ENCODE measurements at regions not wholly inside any gene's neighbourhood (a gene's known extent, or its start where the extent isn't known, plus 50 kb on each side); places are given as distances from the start of the nearest gene placed in this dataset.

DNA sequence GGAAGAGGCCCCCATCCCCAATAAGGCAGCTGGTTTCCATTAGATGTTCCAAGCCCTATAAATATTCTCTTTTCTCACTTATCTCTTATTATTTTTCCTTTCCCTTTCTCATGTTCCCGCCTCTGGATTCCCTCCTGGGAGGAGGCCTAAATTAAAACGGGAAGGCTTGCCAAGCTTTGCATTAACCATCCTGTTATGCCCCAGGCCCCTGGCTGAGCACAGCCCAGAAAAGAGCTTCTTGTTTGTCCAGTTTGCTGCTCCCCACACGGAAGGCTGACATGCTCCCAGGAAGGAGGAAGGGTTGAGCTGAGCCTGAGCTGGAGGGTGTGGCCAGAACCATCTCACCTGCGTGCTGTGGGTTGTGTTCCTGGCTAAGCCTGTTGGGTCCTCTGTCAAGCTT, 63.1 kb upstream of the BOC start:
- peak overlapping the region in 1 of 3 experiments; percentile 35; a peak in 1 of 7 replicates for H3K27ac Mint-ChIP-seq
- H3K36me3 Mint-ChIP-seq (ENCODE audit: insufficient read depth in 1 of 3, low read depth in 3 of 3), result no peaks in the 10 kb centered on the region

More for the DNA sequence above, 63.1 kb upstream of the BOC start:
- Histone ChIP-seq H2AK5ac (ENCODE audit: insufficient read length, low read length) (no peak overlapping the region), H3K4me2 (ENCODE audit: insufficient read depth, insufficient read length, low read length) (no peak overlapping the region), H3K18ac (ENCODE audit: insufficient read length, low read depth, low read length) (no peak overlapping the region), H3K4ac (ENCODE audit: low read depth, low read length) (no peak overlapping the region), H4K5ac (ENCODE audit: insufficient read length, low read depth, low read length) (no peak overlapping the region), H3K79me1 (ENCODE audit: insufficient read depth, low read depth, low read length, poor library complexity, severe bottlenecking) (no peaks in the 10 kb centered on the region), H3K56ac (ENCODE audit: insufficient read length, low read depth, low read length) (no peak overlapping the region), H2AFZ (ENCODE audit: low read length) (no peak overlapping the region), H3K23me2 (ENCODE audit: insufficient read length, low read depth, low read length, poor library complexity, severe bottlenecking) (peaks cover 2% of the 10 kb centered on the region), H3K9me3 (ENCODE audit: control insufficient read depth, low read depth, low read length) (no peaks in the 10 kb centered on the region), H3K23ac (ENCODE audit: insufficient read length, low read depth, low read length) (no peak overlapping the region), H4K8ac (replicated peaks; ENCODE audit: insufficient read length, low read depth, low read length) (no peak overlapping the region), H2BK20ac (ENCODE audit: low read depth, low read length, poor library complexity, severe bottlenecking) (no peak overlapping the region), H3K79me2 (ENCODE audit: insufficient read depth, low read length) (no peaks in the 10 kb centered on the region), H3K14ac (ENCODE audit: insufficient read depth, low read length) (no peak overlapping the region), H4K20me1 (ENCODE audit: control insufficient read depth, insufficient read depth, insufficient read length) (no peaks in the 10 kb centered on the region), H3K27me3 (ENCODE audit: insufficient read depth, low read length) (no peaks in the 10 kb centered on the region), H3K4me1 (ENCODE audit: insufficient read depth, low read length) (peaks cover 4% of the 10 kb centered on the region; the same call in 1 of the 2 replicates), H3K27ac (ENCODE audit: insufficient read length, low read depth, low read length) (no peak overlapping the region), H2BK12ac (ENCODE audit: insufficient read length, low read depth, low read length) (no peak overlapping the region), H2BK15ac (ENCODE audit: low read depth, low read length) (no peak overlapping the region), H3T11ph (ENCODE audit: low read length) (no peak overlapping the region), H4K91ac (ENCODE audit: insufficient read length, low read depth, low read length) (no peak overlapping the region), H2BK120ac (ENCODE audit: low read depth, low read length, poor library complexity, severe bottlenecking) (no peak overlapping the region), H2BK5ac (ENCODE audit: insufficient read length, low read length) (no peak overlapping the region), H3K9ac (ENCODE audit: extremely low read depth, insufficient read length, low read length) (no peak overlapping the region)
- no peak overlapping the region for H3K4me3 Mint-ChIP-seq
- TF ChIP-seq, protein P1, sequence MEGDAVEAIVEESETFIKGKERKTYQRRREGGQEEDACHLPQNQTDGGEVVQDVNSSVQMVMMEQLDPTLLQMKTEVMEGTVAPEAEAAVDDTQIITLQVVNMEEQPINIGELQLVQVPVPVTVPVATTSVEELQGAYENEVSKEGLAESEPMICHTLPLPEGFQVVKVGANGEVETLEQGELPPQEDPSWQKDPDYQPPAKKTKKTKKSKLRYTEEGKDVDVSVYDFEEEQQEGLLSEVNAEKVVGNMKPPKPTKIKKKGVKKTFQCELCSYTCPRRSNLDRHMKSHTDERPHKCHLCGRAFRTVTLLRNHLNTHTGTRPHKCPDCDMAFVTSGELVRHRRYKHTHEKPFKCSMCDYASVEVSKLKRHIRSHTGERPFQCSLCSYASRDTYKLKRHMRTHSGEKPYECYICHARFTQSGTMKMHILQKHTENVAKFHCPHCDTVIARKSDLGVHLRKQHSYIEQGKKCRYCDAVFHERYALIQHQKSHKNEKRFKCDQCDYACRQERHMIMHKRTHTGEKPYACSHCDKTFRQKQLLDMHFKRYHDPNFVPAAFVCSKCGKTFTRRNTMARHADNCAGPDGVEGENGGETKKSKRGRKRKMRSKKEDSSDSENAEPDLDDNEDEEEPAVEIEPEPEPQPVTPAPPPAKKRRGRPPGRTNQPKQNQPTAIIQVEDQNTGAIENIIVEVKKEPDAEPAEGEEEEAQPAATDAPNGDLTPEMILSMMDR (conservative IDR thresholded peaks at IDR 0.05), result no peak
- no peaks in the 10 kb centered on the region; a peak in 1 of 5 replicates for H3K9me3 Mint-ChIP-seq
- DNase-seq, result no peak
- H3K27me3 Mint-ChIP-seq (ENCODE audit: low read depth), result peaks cover 10% of the 10 kb centered on the region
- no CpG with 5 or more reads among the region's 4 CpGs for WGBS (ENCODE audit: extremely low coverage, insufficient read length, low lambda C conversion rate)
- H3K4me1 Mint-ChIP-seq, result peaks cover 39 to 51% of the 10 kb centered on the region in 2 experiments
